Thyroid gland (tissue), 4 donors: ENCODE measurements at regions not wholly inside any gene's neighbourhood (a gene's known extent, or its start where the extent isn't known, plus 50 kb on each side); places are given as distances from the start of the nearest gene placed in this dataset.

Experiments
- DNase-seq, 2 donors: peaks; one replicate each; pipeline ENCODE4 v3.0.0-alpha.2; 2019
- H3K27ac ChIP-seq, 3 donors: fragments of 200-600 bp; sonication (generic); 1 replicate in 2 of 3; 2 replicates in 1 of 3; pipeline ENCODE4 v1.5.1; 2016 to 2019; ENCODE audit warnings: mild to moderate bottlenecking in 1 of 3, moderate library complexity in 1 of 3
- H3K27me3 ChIP-seq: fragments of 200-600 bp; sonication (generic); one replicate; pipeline ENCODE4 v1.5.1; 2019
- H3K36me3 ChIP-seq, 2 donors: fragments of 200-600 bp; sonication (generic); one replicate each; pipeline ENCODE4 v1.5.1; 2016 to 2019
- H3K4me1 ChIP-seq, 2 donors: fragments of 200-600 bp; sonication (generic); one replicate each; pipeline ENCODE4 v1.5.1; 2017 to 2019
- H3K4me3 ChIP-seq, 3 donors: fragments of 200-600 bp; sonication (generic); replicated peaks in 1 of 3; 1 replicate in 2 of 3; 2 replicates in 1 of 3; pipeline ENCODE4 v1.5.1; 2016; ENCODE audit warnings: mild to moderate bottlenecking in 1 of 3
- H3K9me3 ChIP-seq: fragments of 200-600 bp; sonication (generic); one replicate; pipeline ENCODE4 v1.5.1; 2017
- POLR2A ChIP-seq, 2 donors: fragments of 450-650 bp; IDR thresholded peaks; one replicate each; pipeline ENCODE4 v1.6.1; 2017; ENCODE audit warnings: antibody characterized with exemption in 2 of 2, mild to moderate bottlenecking in 2 of 2, moderate library complexity in 1 of 2
- WGBS, 2 donors: methylation state at CpG; one replicate each; pipeline ENCODE4 v1.1.5; 2017; 5-methylcytosine and 5-hydroxymethylcytosine counted together
- intact Hi-C: fragments of 100-400 bp; cut with DNase I; formaldehyde crosslinking; loops from one replicate; pipeline ENCODE4 v1.15.1; 2023
- TF ChIP-seq, protein P1 (sequence below), 6 experiments: fragments of 200-600 bp in 3 of 6; fragments of 450-650 bp in 3 of 6; sonication (generic) in 3 of 6; IDR thresholded peaks; one replicate each; pipeline ENCODE4 v1.5.1; 2016 to 2019; ENCODE audit warnings: antibody characterized with exemption in 6 of 6, mild to moderate bottlenecking in 2 of 6, inconsistent platforms in 1 of 6, moderate library complexity in 1 of 6

DNA sequence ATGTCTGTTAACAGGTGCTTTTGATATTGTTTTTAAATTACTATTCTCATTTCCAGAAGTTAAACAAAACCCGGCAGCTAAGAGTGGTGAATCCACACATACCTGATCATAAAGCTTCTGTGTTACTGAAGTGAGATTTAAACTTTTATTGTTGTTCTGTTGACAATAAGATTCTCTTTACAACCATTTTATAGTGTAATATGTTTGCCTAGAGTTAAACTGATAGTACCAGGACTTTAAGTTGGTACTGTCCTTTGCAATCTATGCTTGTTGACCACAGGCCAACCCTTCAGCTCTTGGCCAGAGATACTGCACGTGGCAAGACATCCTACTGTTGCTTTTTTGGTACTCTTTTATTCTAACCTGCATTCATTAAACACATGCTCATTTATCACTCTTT, 806.2 kb downstream of the MTRR start:
- Histone ChIP-seq H3K27me3 (no peaks in the 10 kb centered on the region), H3K4me3 (no peak overlapping the region), H3K4me1 (no peaks in the 10 kb centered on the region), H3K9me3 (no peaks in the 10 kb centered on the region), H3K27ac (no peak overlapping the region), H3K36me3 (no peaks in the 10 kb centered on the region)
- DNase-seq: no peak
- intact Hi-C loops: no loop called here
- WGBS, 2 donors: 70 to 87% methylated on average over 2 of the region's 2 CpGs
- no peak for TF ChIP-seq POLR2A (IDR thresholded peaks at IDR 0.05)
- TF ChIP-seq, protein P1, sequence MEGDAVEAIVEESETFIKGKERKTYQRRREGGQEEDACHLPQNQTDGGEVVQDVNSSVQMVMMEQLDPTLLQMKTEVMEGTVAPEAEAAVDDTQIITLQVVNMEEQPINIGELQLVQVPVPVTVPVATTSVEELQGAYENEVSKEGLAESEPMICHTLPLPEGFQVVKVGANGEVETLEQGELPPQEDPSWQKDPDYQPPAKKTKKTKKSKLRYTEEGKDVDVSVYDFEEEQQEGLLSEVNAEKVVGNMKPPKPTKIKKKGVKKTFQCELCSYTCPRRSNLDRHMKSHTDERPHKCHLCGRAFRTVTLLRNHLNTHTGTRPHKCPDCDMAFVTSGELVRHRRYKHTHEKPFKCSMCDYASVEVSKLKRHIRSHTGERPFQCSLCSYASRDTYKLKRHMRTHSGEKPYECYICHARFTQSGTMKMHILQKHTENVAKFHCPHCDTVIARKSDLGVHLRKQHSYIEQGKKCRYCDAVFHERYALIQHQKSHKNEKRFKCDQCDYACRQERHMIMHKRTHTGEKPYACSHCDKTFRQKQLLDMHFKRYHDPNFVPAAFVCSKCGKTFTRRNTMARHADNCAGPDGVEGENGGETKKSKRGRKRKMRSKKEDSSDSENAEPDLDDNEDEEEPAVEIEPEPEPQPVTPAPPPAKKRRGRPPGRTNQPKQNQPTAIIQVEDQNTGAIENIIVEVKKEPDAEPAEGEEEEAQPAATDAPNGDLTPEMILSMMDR (IDR thresholded peaks at IDR 0.05): no peak

DNA sequence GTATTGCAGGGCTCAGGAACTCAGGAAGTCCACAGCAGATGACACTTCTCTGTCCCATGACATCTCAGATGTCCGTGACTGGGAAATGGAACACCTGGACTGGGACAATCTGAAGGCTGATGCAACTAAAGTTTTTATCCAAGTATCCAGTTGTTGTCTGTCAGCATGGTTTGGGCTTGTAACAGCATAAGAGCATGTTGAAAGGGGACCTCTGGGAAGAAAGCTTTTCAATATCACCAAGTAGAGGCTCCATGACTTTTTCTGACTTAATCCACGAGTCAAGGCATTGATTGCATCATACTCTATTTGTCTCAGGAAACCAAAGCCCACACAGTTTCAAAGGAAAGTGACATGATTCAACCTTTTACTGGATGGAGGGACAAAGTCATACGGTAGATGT, 807.7 kb downstream of the MTRR start:
- Histone ChIP-seq H3K4me1 (no peaks in the 10 kb centered on the region), H3K4me3 (no peak overlapping the region), H3K27ac (no peak overlapping the region), H3K36me3 (no peaks in the 10 kb centered on the region), H3K27me3 (no peaks in the 10 kb centered on the region), H3K9me3 (no peaks in the 10 kb centered on the region)
- intact Hi-C loops: no loop called here
- WGBS, 2 donors: 81 to 86% methylated on average over 3 of the region's 3 CpGs
- no peak for DNase-seq
- TF ChIP-seq, protein P1 (IDR thresholded peaks at IDR 0.05): no peak
- TF ChIP-seq POLR2A (IDR thresholded peaks at IDR 0.05): no peak

DNA sequence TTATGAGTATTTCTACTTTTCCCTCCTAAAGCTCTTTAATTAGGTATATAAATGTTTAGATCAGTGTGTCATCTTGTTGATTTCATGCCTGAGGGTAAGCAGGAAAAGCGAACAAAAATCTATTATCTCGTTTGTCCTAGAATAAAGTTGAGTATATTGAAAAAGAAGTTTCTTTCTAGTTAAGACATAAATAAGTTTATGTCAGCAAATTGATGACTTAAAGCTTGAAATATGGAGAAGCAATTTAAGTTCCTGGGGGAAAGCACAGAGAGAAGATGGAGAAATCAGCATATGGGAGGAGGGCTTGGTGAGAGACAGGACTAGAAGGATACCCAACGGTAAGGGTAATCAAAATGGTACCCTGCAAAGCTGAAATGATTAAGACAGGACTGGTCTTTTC, 813.4 kb downstream of the MTRR start:
- intact Hi-C loops: no loop called here
- TF ChIP-seq POLR2A (IDR thresholded peaks at IDR 0.05): no peak
- TF ChIP-seq, protein P1 (IDR thresholded peaks at IDR 0.05): no peak
- no peak overlapping the region for H3K4me3 ChIP-seq
- no peaks in the 10 kb centered on the region for H3K4me1 ChIP-seq
- H3K27me3 ChIP-seq: no peaks in the 10 kb centered on the region
- no peak overlapping the region for H3K27ac ChIP-seq
- 88 to 94% methylated on average over 3 of the region's 3 CpGs for WGBS, 2 donors
- no peak for DNase-seq
- H3K36me3 ChIP-seq: no peaks in the 10 kb centered on the region
- no peaks in the 10 kb centered on the region for H3K9me3 ChIP-seq

DNA sequence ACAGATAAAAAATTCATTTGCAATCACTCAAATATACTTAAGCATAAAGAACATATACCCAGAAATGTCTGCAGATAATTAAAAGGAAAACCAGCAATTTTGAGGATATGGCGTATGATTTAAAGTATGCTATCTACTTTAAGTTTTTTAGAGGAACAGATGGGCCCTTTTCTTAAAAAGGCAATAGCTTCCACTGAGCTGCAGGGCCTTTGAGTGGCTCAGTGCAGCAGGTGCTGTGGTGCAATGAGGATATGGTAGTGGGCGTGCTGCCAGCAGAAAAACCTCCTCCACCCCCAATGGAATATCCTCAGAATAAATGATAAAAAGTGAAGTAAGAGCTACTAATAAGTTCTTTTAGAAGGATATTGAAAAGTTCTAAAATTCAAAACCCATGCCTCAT, 814.5 kb downstream of the MTRR start:
- WGBS, 2 donors: 81 to 90% methylated on average over 2 of the region's 2 CpGs
- no peak for DNase-seq

DNA sequence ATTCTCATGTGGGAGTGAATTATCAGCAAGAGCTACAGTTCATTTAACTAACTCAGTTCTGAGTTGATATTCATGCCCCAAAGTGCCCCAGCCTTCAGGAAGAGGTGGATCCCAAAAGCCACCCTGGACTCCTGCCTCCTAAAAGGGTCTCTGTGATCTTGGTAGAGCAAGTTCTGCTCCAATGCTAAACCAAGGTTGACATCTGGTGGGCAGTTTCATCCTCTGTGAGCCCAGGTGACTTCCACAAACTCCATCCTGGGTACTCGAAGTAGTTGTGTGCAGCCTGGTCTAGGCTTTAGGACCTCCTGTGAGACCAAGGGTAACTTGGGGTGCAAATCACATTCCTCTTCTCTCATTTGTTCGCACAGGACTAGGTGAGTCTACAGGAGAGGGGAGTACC, 816.8 kb downstream of the MTRR start:
- intact Hi-C loops: no loop called here
- no peak overlapping the region for H3K27ac ChIP-seq
- H3K4me3 ChIP-seq: no peak overlapping the region
- no peaks in the 10 kb centered on the region for H3K27me3 ChIP-seq
- no peaks in the 10 kb centered on the region for H3K36me3 ChIP-seq
- no peaks in the 10 kb centered on the region for H3K9me3 ChIP-seq
- DNase-seq: no peak
- H3K4me1 ChIP-seq: no peaks in the 10 kb centered on the region
- 94% methylated on average over 2 of the region's 2 CpGs for WGBS, 2 donors
- TF ChIP-seq, protein P1 (IDR thresholded peaks at IDR 0.05): no peak
- TF ChIP-seq POLR2A (IDR thresholded peaks at IDR 0.05): no peak

More for the DNA sequence above, 814.5 kb downstream of the MTRR start:
- TF ChIP-seq POLR2A (IDR thresholded peaks at IDR 0.05): no peak
- TF ChIP-seq, protein P1 (IDR thresholded peaks at IDR 0.05): no peak
- no peaks in the 10 kb centered on the region for H3K36me3 ChIP-seq
- intact Hi-C loops: no loop called here
- no peak overlapping the region for H3K27ac ChIP-seq
- H3K9me3 ChIP-seq: no peaks in the 10 kb centered on the region
- no peak overlapping the region for H3K4me3 ChIP-seq
- H3K27me3 ChIP-seq: no peaks in the 10 kb centered on the region
- H3K4me1 ChIP-seq: no peaks in the 10 kb centered on the region
